ENCODE measurements at regions not wholly inside any gene's neighbourhood (a gene's known extent, or its start where the extent isn't known, plus 50 kb on each side); places are given as distances from the start of the nearest gene placed in this dataset.

- TF ChIP-seq CTCF (IDR thresholded peaks at IDR 0.05; ENCODE audit: low read depth, low read length) (no peak), MAX (IDR thresholded peaks at IDR 0.05; ENCODE audit: low read depth, low read length) (no peak)
Observed at GRCh38 chr6:156461647-156462046, 315.5 kb upstream of the ARID1B start.
